HFFc6 (cell line): ENCODE measurements at regions not wholly inside any gene's neighbourhood (a gene's known extent, or its start where the extent isn't known, plus 50 kb on each side); places are given as distances from the start of the nearest gene placed in this dataset.

ENCODE experiments used
- DNase-seq: peaks from one replicate; pipeline ENCODE4 v3.0.0-alpha.2; 2018
- H3K27ac Mint-ChIP-seq: 2 replicates; pipeline ENCODE4 v1.8.0; 2020; ENCODE audit warnings: mild to moderate bottlenecking, mixed read lengths
- H3K27me3 Mint-ChIP-seq: 2 replicates; pipeline ENCODE4 v1.8.0; 2021; ENCODE audit warnings: mild to moderate bottlenecking, moderate library complexity, mixed read lengths; ENCODE audit not compliant: insufficient read depth
- H3K36me3 Mint-ChIP-seq: 2 replicates; pipeline ENCODE4 v1.8.0; 2021; ENCODE audit warnings: low read depth, mixed read lengths
- H3K4me1 Mint-ChIP-seq: 2 replicates; pipeline ENCODE4 v1.8.0; 2020; ENCODE audit warnings: low read depth, mixed read lengths
- H3K4me3 Mint-ChIP-seq: 2 replicates; pipeline ENCODE4 v1.8.0; 2020; ENCODE audit warnings: mild to moderate bottlenecking, moderate library complexity, mixed read lengths
- H3K9me3 Mint-ChIP-seq: 2 replicates; pipeline ENCODE4 v1.8.0; 2020; ENCODE audit warnings: mild to moderate bottlenecking, mixed read lengths
- TF ChIP-seq, protein P1 (sequence below): fragments of 200-600 bp; sonication (generic); IDR thresholded peaks from 2 replicates; pipeline ENCODE4 v1.5.0; 2021; ENCODE audit warnings: antibody characterized with exemption, mild to moderate bottlenecking

DNA sequence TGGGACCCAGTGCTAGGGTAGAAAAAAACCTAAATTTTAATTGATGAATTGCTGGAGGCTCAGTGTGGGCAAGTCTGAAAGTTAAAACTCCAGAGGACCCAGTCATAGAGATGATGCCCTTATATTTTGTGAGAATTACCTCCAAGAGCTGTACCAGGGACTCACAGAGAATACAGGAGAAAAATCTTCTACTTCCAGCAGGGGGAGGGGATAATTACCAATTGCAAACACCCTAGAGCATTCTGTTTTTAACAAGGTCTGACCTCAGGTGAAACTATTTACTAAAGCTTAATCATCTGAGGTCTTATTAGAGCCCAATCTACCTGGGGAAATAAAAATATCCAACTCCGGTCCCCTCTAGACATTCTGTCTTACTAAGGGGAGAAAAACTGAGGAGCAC is 994.7 kb upstream of the MIR17HG start:
- TF ChIP-seq, protein P1, sequence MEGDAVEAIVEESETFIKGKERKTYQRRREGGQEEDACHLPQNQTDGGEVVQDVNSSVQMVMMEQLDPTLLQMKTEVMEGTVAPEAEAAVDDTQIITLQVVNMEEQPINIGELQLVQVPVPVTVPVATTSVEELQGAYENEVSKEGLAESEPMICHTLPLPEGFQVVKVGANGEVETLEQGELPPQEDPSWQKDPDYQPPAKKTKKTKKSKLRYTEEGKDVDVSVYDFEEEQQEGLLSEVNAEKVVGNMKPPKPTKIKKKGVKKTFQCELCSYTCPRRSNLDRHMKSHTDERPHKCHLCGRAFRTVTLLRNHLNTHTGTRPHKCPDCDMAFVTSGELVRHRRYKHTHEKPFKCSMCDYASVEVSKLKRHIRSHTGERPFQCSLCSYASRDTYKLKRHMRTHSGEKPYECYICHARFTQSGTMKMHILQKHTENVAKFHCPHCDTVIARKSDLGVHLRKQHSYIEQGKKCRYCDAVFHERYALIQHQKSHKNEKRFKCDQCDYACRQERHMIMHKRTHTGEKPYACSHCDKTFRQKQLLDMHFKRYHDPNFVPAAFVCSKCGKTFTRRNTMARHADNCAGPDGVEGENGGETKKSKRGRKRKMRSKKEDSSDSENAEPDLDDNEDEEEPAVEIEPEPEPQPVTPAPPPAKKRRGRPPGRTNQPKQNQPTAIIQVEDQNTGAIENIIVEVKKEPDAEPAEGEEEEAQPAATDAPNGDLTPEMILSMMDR, result no peak
- DNase-seq, result no peak
- H3K36me3 Mint-ChIP-seq, result no peaks in the 10 kb centered on the region
- no peaks in the 10 kb centered on the region; the same call in 1 of the 2 replicates for H3K9me3 Mint-ChIP-seq
- no peaks in the 10 kb centered on the region for H3K4me1 Mint-ChIP-seq
- no peak overlapping the region for H3K4me3 Mint-ChIP-seq
- no peaks in the 10 kb centered on the region; the same call in 1 of the 2 replicates for H3K27me3 Mint-ChIP-seq
- H3K27ac Mint-ChIP-seq, result no peak overlapping the region

DNA sequence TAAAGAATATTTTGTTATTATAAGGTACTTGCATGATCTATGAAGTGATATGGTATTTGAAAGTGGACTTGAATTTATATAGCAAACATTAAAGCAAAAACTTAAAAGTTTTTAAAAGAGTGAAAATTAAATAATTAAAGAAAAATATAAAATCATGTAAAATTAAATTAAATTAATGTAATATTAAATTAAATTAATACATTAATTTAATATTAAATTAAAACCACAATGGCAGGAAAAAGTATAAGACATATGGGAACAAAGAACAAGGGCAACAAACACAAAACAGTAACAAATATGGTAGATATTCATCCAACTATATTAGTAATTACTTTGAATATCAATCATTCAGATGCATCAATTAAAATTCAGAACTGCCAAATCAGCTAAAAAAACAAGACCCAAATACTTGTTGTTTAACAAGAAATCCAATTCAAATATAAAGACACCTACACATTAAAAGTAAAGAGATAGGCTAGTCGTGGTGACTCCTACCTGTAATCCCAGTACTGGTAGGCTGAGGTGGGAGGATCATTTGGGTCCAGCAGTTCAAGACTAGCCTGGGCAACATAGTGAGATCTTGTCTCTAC is 992.2 kb upstream of the MIR17HG start:
- Mint-ChIP-seq H3K4me1 (no peaks in the 10 kb centered on the region), H3K36me3 (no peaks in the 10 kb centered on the region), H3K9me3 (no peaks in the 10 kb centered on the region), H3K27ac (no peak overlapping the region), H3K4me3 (no peak overlapping the region), H3K27me3 (no peaks in the 10 kb centered on the region; the same call in 1 of the 2 replicates)
- TF ChIP-seq, protein P1, result no peak
- no peak for DNase-seq

DNA sequence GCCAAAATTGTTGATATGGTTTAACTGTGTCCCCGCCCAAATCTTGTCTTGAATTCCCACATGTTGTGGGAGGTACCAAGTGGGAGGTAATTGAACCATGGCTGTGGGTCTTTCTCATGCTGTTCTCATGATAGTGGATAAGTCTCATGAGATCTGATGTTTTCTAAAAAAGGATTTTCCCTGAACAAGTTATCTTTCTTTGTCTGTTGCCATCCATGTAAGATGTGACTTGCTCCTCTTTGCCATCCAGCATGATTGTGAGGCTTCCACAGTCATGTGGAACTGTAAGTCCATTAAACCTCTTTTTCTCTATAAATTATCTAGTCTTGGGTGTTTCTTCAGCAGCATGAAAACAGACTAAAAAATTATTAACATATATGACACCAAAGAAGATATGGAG is 986.7 kb upstream of the MIR17HG start:
- DNase-seq, result no peak
- H3K27me3 Mint-ChIP-seq, result no peaks in the 10 kb centered on the region; the same call in 1 of the 2 replicates
- TF ChIP-seq, protein P1, result no peak
- H3K4me1 Mint-ChIP-seq, result no peaks in the 10 kb centered on the region
- H3K9me3 Mint-ChIP-seq, result no peaks in the 10 kb centered on the region
- H3K4me3 Mint-ChIP-seq, result no peak overlapping the region
- H3K36me3 Mint-ChIP-seq, result no peaks in the 10 kb centered on the region
- H3K27ac Mint-ChIP-seq, result no peak overlapping the region

DNA sequence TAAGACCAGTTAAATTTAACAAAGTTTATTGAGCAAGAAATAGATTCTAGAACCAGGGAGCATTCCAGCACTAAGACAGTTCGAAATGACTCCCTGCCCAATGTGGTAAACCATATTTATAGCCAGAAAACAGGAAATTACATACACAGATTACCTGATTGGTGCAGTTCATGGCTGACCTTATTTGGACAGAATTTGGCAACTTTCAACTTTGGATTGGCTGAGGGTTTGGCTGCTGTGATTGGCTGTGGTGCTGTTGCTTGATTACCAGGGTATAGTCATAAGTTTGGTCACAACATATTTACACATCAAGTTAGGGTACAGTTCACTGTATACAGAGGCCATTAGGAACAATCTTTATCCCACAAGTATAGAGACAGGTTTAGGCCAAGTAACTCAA is 984.8 kb upstream of the MIR17HG start:
- Mint-ChIP-seq H3K27me3 (no peaks in the 10 kb centered on the region; the same call in 1 of the 2 replicates), H3K36me3 (no peaks in the 10 kb centered on the region), H3K9me3 (no peaks in the 10 kb centered on the region), H3K4me1 (no peaks in the 10 kb centered on the region), H3K4me3 (no peak overlapping the region), H3K27ac (no peak overlapping the region)
- TF ChIP-seq, protein P1, result no peak
- DNase-seq, result no peak

DNA sequence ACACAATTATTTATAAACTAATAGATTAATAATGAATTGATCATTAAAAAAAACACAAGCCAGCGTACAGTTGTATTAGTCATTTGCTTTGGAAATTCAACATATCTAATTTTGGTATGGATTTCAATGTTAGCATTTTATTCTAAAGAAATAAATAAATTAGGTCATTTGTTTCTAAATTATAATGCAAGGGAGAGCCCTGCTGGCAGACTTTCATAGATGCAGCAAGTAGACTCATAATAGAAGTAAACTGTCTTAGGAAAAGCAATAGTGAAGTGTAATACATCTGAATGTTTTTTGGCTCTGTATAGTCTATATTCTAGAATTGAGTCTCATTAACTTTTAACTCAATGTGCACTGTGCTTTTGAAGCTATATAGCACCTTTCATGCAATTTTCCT is 982.4 kb upstream of the MIR17HG start:
- TF ChIP-seq, protein P1, result peak; percentile 59
- no peaks in the 10 kb centered on the region for H3K9me3 Mint-ChIP-seq
- H3K27me3 Mint-ChIP-seq, result no peaks in the 10 kb centered on the region; the same call in 1 of the 2 replicates
- no peak overlapping the region for H3K4me3 Mint-ChIP-seq
- no peaks in the 10 kb centered on the region for H3K36me3 Mint-ChIP-seq
- no peaks in the 10 kb centered on the region for H3K4me1 Mint-ChIP-seq
- no peak for DNase-seq
- no peak overlapping the region for H3K27ac Mint-ChIP-seq
